ENCODE measurements at regions not wholly inside any gene's neighbourhood (a gene's known extent, or its start where the extent isn't known, plus 50 kb on each side); places are given as distances from the start of the nearest gene placed in this dataset.

DNA sequence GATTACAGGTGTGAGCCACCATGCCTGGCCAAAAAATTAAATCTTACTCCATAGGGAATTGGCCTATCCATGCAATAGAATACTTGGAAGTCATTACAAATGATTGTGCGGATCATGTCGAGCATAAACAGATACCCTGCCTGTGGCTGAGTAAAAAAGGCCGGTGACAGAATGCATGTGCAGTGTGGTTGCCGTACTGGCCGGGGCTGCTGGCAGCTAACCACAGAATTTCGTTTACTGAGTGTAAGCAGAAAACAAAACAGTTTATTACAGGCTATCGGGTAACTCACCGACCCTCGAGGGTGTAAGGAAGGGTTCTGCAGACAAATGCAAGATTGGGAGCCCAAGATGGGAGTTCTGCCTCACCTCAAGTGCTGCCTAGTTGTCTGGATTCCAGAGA is 127.7 kb downstream of the ZIC5 start:
- no peaks in the 10 kb centered on the region for H3K9me3 ChIP-seq (ENCODE audit: control insufficient read depth, insufficient read depth, low read length)
- WGBS (ENCODE audit: insufficient coverage, insufficient read length), result no CpG with 5 or more reads among the region's 9 CpGs
- H3K4me3 ChIP-seq (ENCODE audit: low read length), result no peak overlapping the region
- no peaks in the 10 kb centered on the region for H3K27me3 ChIP-seq (ENCODE audit: control insufficient read depth, insufficient read depth, low read length)
- DNase-seq (ENCODE audit: low read depth, low spot score), result no peak
- no peak overlapping the region for H3K27ac ChIP-seq (ENCODE audit: low read length)
- no peaks in the 10 kb centered on the region; the same call in 1 of the 2 replicates for H3K4me1 ChIP-seq (ENCODE audit: control insufficient read depth, insufficient read depth, low read length)
- no peaks in the 10 kb centered on the region for H3K36me3 ChIP-seq (ENCODE audit: control insufficient read depth, insufficient read depth, low read length)

GRCh38 chr13:99842405-99842804 is 129.2 kb downstream of the ZIC5 start:
- no CpG with 5 or more reads among the region's 1 CpG for WGBS (ENCODE audit: insufficient coverage, insufficient read length)
- no peaks in the 10 kb centered on the region for H3K36me3 ChIP-seq (ENCODE audit: control insufficient read depth, insufficient read depth, low read length)

GRCh38 chr13:99836291-99836690 is 135.3 kb downstream of the ZIC5 start:
- DNase-seq (ENCODE audit: low read depth, low spot score), result no peak
- no CpG with 5 or more reads among the region's 4 CpGs for WGBS (ENCODE audit: insufficient coverage, insufficient read length)
- H3K36me3 ChIP-seq (ENCODE audit: control insufficient read depth, insufficient read depth, low read length), result no peaks in the 10 kb centered on the region
- H3K27ac ChIP-seq (ENCODE audit: low read length), result no peak overlapping the region
- H3K9me3 ChIP-seq (ENCODE audit: control insufficient read depth, insufficient read depth, low read length), result no peaks in the 10 kb centered on the region
- no peak overlapping the region for H3K4me3 ChIP-seq (ENCODE audit: low read length)
- H3K27me3 ChIP-seq (ENCODE audit: control insufficient read depth, insufficient read depth, low read length), result no peaks in the 10 kb centered on the region
- H3K4me1 ChIP-seq (ENCODE audit: control insufficient read depth, insufficient read depth, low read length), result no peaks in the 10 kb centered on the region; the same call in 1 of the 2 replicates

More at GRCh38 chr13:99842405-99842804, 129.2 kb downstream of the ZIC5 start:
- H3K4me1 ChIP-seq (ENCODE audit: control insufficient read depth, insufficient read depth, low read length), result no peaks in the 10 kb centered on the region; the same call in 1 of the 2 replicates
- no peaks in the 10 kb centered on the region for H3K27me3 ChIP-seq (ENCODE audit: control insufficient read depth, insufficient read depth, low read length)
- no peak overlapping the region for H3K27ac ChIP-seq (ENCODE audit: low read length)
- H3K4me3 ChIP-seq (ENCODE audit: low read length), result no peak overlapping the region
- DNase-seq (ENCODE audit: low read depth, low spot score), result no peak
- no peaks in the 10 kb centered on the region for H3K9me3 ChIP-seq (ENCODE audit: control insufficient read depth, insufficient read depth, low read length)

DNA sequence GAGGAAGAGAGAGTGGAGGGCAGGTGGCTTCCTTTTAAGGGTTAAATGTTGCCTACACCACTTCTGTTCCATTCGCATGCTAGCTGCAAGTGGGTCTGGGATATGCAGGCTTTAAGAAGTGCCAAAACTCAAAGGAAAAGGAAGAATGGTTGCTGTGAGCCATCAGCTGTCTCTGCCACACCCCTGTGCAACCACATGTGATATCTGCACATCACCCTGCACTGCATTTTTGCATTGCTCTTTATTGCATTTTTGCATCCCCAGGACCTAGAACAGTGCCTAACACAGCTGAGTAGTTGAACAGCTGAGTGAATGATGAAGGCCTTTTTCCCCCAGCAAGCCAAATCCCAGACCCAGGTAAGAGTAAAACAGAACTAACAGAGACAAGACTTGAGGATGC is 136.1 kb downstream of the ZIC5 start:
- H3K4me3 ChIP-seq (ENCODE audit: low read length), result no peak overlapping the region
- no peak overlapping the region for H3K27ac ChIP-seq (ENCODE audit: low read length)
- H3K4me1 ChIP-seq (ENCODE audit: control insufficient read depth, insufficient read depth, low read length), result no peaks in the 10 kb centered on the region; the same call in 1 of the 2 replicates
- no peaks in the 10 kb centered on the region for H3K36me3 ChIP-seq (ENCODE audit: control insufficient read depth, insufficient read depth, low read length)
- WGBS (ENCODE audit: insufficient coverage, insufficient read length), result no CpG with 5 or more reads among the region's 1 CpG
- no peaks in the 10 kb centered on the region for H3K27me3 ChIP-seq (ENCODE audit: control insufficient read depth, insufficient read depth, low read length)
- no peak for DNase-seq (ENCODE audit: low read depth, low spot score)
- no peaks in the 10 kb centered on the region for H3K9me3 ChIP-seq (ENCODE audit: control insufficient read depth, insufficient read depth, low read length)

GRCh38 chr13:99834246-99834645 is 137.3 kb downstream of the ZIC5 start:
- no peaks in the 10 kb centered on the region for H3K27me3 ChIP-seq (ENCODE audit: control insufficient read depth, insufficient read depth, low read length)
- no peaks in the 10 kb centered on the region for H3K4me1 ChIP-seq (ENCODE audit: control insufficient read depth, insufficient read depth, low read length)
- WGBS (ENCODE audit: insufficient coverage, insufficient read length), result no CpG with 5 or more reads among the region's 3 CpGs
- DNase-seq (ENCODE audit: low read depth, low spot score), result no peak
- no peaks in the 10 kb centered on the region for H3K9me3 ChIP-seq (ENCODE audit: control insufficient read depth, insufficient read depth, low read length)
- no peak overlapping the region for H3K27ac ChIP-seq (ENCODE audit: low read length)
- H3K4me3 ChIP-seq (ENCODE audit: low read length), result no peak overlapping the region
- H3K36me3 ChIP-seq (ENCODE audit: control insufficient read depth, insufficient read depth, low read length), result no peaks in the 10 kb centered on the region

GRCh38 chr13:99832347-99832746 is 139.2 kb downstream of the ZIC5 start:
- Histone ChIP-seq H3K9me3 (ENCODE audit: control insufficient read depth, insufficient read depth, low read length) (no peaks in the 10 kb centered on the region), H3K36me3 (ENCODE audit: control insufficient read depth, insufficient read depth, low read length) (no peaks in the 10 kb centered on the region), H3K4me1 (ENCODE audit: control insufficient read depth, insufficient read depth, low read length) (no peaks in the 10 kb centered on the region), H3K27me3 (ENCODE audit: control insufficient read depth, insufficient read depth, low read length) (no peaks in the 10 kb centered on the region), H3K4me3 (ENCODE audit: low read length) (no peak overlapping the region), H3K27ac (ENCODE audit: low read length) (no peak overlapping the region)
- no CpG with 5 or more reads among the region's 1 CpG for WGBS (ENCODE audit: insufficient coverage, insufficient read length)
- DNase-seq (ENCODE audit: low read depth, low spot score), result no peak

- no peak for DNase-seq (ENCODE audit: low read depth, low spot score)
- H3K27ac ChIP-seq (ENCODE audit: low read length), result no peak overlapping the region
- no peaks in the 10 kb centered on the region for H3K36me3 ChIP-seq (ENCODE audit: control insufficient read depth, insufficient read depth, low read length)
- no CpG with 5 or more reads among the region's 3 CpGs for WGBS (ENCODE audit: insufficient coverage, insufficient read length)
- H3K4me1 ChIP-seq (ENCODE audit: control insufficient read depth, insufficient read depth, low read length), result no peaks in the 10 kb centered on the region
- H3K27me3 ChIP-seq (ENCODE audit: control insufficient read depth, insufficient read depth, low read length), result no peaks in the 10 kb centered on the region
- no peak overlapping the region for H3K4me3 ChIP-seq (ENCODE audit: low read length)
- no peaks in the 10 kb centered on the region for H3K9me3 ChIP-seq (ENCODE audit: control insufficient read depth, insufficient read depth, low read length)
Observed at GRCh38 chr13:99830931-99831330, 140.6 kb downstream of the ZIC5 start.

DNA sequence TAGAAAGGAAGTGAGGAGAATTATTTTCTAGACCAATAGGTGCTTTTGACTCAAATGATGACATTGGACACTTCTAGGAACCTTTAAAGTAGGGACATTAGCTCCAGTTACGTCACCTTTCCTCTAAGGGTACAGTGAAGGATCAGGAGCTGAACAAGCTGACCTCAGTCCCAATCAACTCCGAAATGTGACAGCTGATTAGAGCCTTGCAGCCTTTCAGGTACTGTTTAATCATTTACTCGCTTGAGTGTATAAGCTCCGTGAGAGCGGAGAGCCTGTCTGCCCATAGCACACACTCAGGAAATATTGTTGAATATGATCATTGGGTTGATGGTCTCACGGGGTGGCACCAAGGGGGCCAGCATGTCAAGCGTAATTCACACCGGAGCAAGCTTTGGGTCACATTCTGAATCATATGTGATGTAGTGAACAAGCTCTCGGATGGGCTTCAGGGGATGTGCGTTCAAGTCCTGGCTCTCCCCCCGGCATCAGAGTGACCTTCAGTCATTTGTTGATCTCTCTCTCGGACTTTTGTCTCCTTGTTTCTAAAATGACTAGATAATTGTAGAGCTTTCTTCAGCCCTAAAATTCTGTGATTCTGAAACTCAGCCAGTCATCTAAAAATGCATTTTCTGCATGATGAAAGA is 141.9 kb downstream of the ZIC5 start:
- H3K36me3 ChIP-seq (ENCODE audit: control insufficient read depth, insufficient read depth, low read length), result no peaks in the 10 kb centered on the region
- DNase-seq (ENCODE audit: low read depth, low spot score), result no peak
- no peak overlapping the region for H3K27ac ChIP-seq (ENCODE audit: low read length)
- no peaks in the 10 kb centered on the region for H3K4me1 ChIP-seq (ENCODE audit: control insufficient read depth, insufficient read depth, low read length)
- H3K9me3 ChIP-seq (ENCODE audit: control insufficient read depth, insufficient read depth, low read length), result no peaks in the 10 kb centered on the region
- H3K27me3 ChIP-seq (ENCODE audit: control insufficient read depth, insufficient read depth, low read length), result no peaks in the 10 kb centered on the region
- no peak overlapping the region for H3K4me3 ChIP-seq (ENCODE audit: low read length)
- no CpG with 5 or more reads among the region's 12 CpGs for WGBS (ENCODE audit: insufficient coverage, insufficient read length)

GRCh38 chr13:99829161-99829560 is 142.4 kb downstream of the ZIC5 start:
- Histone ChIP-seq H3K27me3 (ENCODE audit: control insufficient read depth, insufficient read depth, low read length) (no peaks in the 10 kb centered on the region), H3K4me3 (ENCODE audit: low read length) (no peak overlapping the region), H3K9me3 (ENCODE audit: control insufficient read depth, insufficient read depth, low read length) (no peaks in the 10 kb centered on the region), H3K4me1 (ENCODE audit: control insufficient read depth, insufficient read depth, low read length) (no peaks in the 10 kb centered on the region), H3K36me3 (ENCODE audit: control insufficient read depth, insufficient read depth, low read length) (no peaks in the 10 kb centered on the region), H3K27ac (ENCODE audit: low read length) (no peak overlapping the region)
- no peak for DNase-seq (ENCODE audit: low read depth, low spot score)
- WGBS (ENCODE audit: insufficient coverage, insufficient read length), result no CpG with 5 or more reads among the region's 5 CpGs

DNA sequence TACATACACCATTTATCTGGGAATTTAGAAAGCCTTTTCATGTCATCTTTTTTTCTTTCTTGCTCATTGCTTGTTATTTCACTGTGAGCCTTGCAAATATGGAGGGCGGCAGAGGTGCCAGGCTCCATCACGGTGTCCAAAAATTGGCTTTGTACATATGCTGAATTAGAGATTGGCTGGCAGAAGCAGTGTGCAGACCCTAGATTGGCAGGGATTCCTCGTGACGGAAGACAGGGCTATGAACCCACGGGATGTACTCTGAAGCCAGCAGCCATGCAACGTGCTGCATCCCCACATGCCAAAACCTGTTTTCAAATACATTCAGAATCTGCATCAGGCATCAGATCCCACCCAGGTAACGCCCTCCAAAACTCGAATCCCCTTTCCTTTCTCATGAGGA is 142.8 kb downstream of the ZIC5 start:
- Histone ChIP-seq H3K9me3 (ENCODE audit: control insufficient read depth, insufficient read depth, low read length) (no peaks in the 10 kb centered on the region), H3K27ac (ENCODE audit: low read length) (no peak overlapping the region), H3K4me3 (ENCODE audit: low read length) (no peak overlapping the region), H3K27me3 (ENCODE audit: control insufficient read depth, insufficient read depth, low read length) (no peaks in the 10 kb centered on the region), H3K4me1 (ENCODE audit: control insufficient read depth, insufficient read depth, low read length) (no peaks in the 10 kb centered on the region), H3K36me3 (ENCODE audit: control insufficient read depth, insufficient read depth, low read length) (no peaks in the 10 kb centered on the region)
- no peak for DNase-seq (ENCODE audit: low read depth, low spot score)
- WGBS (ENCODE audit: insufficient coverage, insufficient read length), result no CpG with 5 or more reads among the region's 8 CpGs

GRCh38 chr13:99828123-99828522 is 143.4 kb downstream of the ZIC5 start:
- WGBS (ENCODE audit: insufficient coverage, insufficient read length), result no CpG with 5 or more reads among the region's 3 CpGs
- H3K27me3 ChIP-seq (ENCODE audit: control insufficient read depth, insufficient read depth, low read length), result no peaks in the 10 kb centered on the region
- no peaks in the 10 kb centered on the region for H3K36me3 ChIP-seq (ENCODE audit: control insufficient read depth, insufficient read depth, low read length)
- H3K9me3 ChIP-seq (ENCODE audit: control insufficient read depth, insufficient read depth, low read length), result no peaks in the 10 kb centered on the region
- no peak overlapping the region for H3K4me3 ChIP-seq (ENCODE audit: low read length)
- H3K27ac ChIP-seq (ENCODE audit: low read length), result no peak overlapping the region
- H3K4me1 ChIP-seq (ENCODE audit: control insufficient read depth, insufficient read depth, low read length), result no peaks in the 10 kb centered on the region
- DNase-seq (ENCODE audit: low read depth, low spot score), result no peak
